ENCODE measurements at regions not wholly inside any gene's neighbourhood (a gene's known extent, or its start where the extent isn't known, plus 50 kb on each side); places are given as distances from the start of the nearest gene placed in this dataset.
"Not testable (repeated sequence)": the region's sequence is repeated elsewhere in the genome, so short reads cannot be mapped to it uniquely, and the experiment has no call there.

DNA sequence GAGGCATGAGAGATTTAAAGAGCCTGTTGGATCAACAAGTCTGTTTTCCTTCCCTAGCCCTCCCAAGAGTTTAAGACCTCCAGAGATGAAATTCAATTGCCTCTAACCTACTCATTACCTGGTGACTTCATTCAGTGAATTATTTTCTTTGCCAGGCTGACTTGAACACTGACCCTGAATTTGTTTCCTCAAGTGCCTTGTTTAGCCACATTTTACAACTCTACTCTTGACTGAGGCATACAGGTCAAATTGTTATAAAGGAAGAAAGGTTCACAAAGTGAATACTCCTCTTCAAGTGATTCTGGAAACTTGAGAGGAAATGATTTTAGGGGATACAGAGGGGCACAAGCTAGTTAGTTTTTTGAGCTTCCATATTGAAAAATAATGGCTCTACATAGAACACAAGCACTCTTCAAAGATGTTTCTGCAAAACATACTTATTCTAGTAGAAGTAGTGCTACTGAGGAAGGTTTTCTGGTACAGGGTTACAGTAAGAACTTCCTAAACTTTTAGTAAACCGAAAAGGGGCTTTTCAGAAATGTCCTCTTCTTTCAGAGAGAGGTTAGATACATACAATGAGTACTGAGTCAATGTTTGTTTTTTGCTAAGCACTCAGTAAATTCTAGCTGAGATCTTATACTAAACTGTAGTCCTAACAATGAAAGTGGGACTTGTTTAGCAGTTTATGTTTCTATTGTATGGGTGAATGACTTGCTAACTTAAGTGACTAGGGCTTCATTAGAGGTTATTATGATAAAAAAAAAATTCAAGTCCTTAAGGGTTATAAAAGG is 137.4 kb upstream of the SATB1 start:
- in situ Hi-C loops (cut with MboI; ENCODE audit: low sequenced_read_pairs), result loop anchor here (10.0 kb wide), 1 partner anchor 202 kb away; no protein-coding TSS in a partner anchor

- in situ Hi-C loops (cut with MboI; ENCODE audit: low sequenced_read_pairs), result no loop called here
These were observed 134.2 kb upstream of the SATB1 start for GRCh38 chr3:18559331-18559842.

DNA sequence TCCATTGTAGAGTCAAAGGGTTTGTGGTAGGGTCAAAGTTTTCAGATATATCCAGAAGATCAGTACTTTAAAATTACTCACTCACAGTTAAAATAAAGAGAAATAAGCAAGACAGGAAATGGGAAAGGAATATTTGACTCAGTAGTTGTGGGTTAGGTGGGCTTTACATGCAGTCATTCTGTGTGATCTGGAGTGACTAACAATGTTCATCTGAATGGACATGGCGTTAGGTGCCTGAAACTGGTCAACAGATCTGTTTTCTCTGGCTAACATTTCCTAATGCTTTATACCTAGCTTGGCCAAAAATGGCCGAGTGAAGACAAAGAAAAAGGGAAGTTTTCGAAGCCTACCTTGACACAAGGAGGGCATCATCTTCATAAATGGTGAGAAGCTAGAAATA is 133.4 kb upstream of the SATB1 start:
- in situ Hi-C loops (cut with MboI; ENCODE audit: low sequenced_read_pairs), result no loop called here

GRCh38 chr3:18557216-18557615 is 132.1 kb upstream of the SATB1 start:
- in situ Hi-C loops (cut with MboI; ENCODE audit: low sequenced_read_pairs), result no loop called here

DNA sequence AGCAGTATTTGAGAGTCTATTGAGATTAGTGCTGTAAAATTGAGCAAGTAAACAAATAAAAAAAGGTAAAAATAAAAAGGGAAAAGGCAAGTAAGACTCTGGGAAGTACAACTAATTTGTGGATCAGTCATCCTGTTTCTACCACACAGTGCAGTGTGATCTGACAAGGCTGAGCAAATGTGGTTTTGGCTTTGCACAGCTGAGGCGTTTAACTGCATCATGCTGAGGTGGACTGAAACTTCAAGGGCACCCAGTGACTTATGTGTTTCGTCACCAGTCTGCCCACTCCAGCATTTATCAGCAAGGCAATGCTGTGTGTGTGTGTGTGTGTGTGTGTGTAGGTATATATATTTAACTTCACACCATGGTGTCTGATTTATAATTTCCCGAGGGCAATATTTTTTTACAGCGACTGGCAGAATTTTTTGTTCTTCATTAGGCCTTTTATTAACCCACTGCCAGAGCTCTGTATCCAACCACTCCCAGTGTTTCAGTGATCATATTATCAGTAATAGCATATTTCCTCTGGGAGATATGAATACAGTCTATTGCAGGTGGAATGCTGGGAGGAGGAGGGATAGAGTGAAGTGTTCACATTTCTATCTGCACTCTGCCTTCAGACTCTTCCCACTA is 131.5 kb upstream of the SATB1 start:
- in situ Hi-C loops (cut with MboI; ENCODE audit: low sequenced_read_pairs), result no loop called here

- in situ Hi-C loops (cut with MboI; ENCODE audit: low sequenced_read_pairs), result no loop called here
These were observed 130.9 kb upstream of the SATB1 start for GRCh38 chr3:18556001-18556408.

GRCh38 chr3:18552579-18553105 is 127.5 kb upstream of the SATB1 start:
- in situ Hi-C loops (cut with MboI; ENCODE audit: low sequenced_read_pairs), result not testable (repeated sequence)

DNA sequence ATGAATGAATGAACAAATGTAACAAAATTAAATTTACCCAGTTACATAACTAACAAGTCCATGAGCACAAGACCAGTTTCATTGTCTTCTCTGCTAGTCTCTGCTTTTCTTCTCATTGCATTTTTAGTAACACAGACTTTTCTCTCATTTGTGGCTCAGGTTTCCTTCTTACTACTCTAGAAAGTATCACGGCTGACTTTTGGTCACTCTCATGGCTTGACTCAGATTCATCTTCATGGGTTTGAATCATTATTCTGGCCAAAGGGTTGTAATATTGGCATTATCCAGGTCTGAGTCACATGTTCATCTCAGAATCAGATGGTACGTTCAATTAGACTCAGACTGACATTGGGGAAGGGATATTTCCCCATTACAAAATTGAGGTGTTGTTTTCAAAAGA is 121.5 kb upstream of the SATB1 start:
- in situ Hi-C loops (cut with MboI; ENCODE audit: low sequenced_read_pairs), result no loop called here

DNA sequence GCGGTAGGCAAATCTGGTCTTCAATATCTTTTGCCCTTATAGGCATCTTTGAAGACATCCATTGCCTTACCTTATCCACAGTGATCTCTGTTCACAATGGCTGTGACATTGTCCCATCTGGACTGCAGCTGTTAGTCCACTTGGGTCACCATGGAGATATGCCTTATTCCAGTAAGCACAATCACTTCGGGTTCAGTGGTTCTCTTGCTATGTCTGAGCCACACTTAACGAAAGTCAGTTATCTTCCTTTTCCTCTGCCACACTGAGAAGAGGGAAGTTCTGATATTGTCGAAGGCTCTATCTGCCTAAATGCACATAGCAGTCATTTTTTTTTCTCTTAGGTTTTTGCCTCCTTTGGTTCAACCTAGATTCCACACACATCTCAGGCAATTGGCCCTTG is 119.0 kb upstream of the SATB1 start:
- in situ Hi-C loops (cut with MboI; ENCODE audit: low sequenced_read_pairs), result no loop called here

DNA sequence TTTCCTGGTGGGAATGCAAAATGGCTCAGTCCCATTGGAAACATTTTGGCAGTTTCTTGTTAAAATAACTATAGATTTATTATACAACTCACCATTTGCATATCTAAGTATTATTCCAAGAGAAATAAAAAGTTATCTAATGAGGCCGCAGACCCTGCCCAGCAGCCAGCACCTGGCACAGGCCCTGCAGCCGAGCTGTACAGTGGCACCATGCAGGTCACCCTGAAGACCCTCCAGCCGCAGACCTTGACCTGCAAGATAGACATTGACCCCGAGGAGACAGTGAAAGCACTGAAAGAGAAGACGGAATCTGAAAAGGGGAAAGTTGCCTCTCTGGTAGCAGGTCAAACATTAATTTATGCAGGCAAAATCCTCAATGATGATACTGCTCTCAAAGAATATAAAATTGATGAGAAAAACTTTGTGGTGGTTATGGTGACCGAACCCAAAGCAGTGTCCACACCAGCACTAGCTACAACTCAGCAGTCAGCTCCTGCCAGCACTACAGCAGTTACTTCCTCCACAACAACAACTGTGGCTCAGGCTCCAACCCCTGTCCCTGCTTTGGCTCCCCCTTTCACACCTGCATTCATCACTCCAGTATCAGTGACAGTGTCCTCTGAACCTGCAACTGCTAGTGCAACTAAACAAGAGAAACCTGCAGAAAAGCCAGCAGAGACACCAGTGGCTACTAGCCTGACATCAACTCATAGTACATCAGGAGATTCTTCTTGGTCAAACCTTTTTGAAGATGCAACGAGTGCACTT is 113.5 kb upstream of the SATB1 start:
- in situ Hi-C loops (cut with MboI; ENCODE audit: low sequenced_read_pairs), result no loop called here

- in situ Hi-C loops (cut with MboI; ENCODE audit: low sequenced_read_pairs), result no loop called here
These were observed 107.9 kb upstream of the SATB1 start for GRCh38 chr3:18533039-18533438.

- in situ Hi-C loops (cut with MboI; ENCODE audit: low sequenced_read_pairs), result no loop called here
These were observed 106.5 kb upstream of the SATB1 start for GRCh38 chr3:18531662-18532061.

DNA sequence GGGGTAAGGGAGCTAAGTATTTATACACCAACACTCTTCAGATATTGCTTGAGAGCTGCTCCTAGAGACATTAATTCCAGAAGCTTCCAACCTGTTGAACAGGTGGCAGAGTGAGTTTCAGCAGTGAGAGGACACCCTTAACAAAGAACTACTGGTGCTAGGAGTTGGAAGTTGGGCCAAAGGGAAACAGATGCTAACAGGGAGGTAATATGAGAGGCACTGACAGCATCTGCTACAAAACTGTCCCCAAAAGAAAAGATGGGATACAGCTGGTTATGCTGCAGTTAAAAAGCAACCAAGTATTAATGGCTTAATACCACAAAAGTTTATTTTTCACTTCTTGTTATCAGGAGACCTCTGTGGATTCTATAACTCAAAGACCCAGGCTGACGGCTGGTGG is 104.5 kb upstream of the SATB1 start:
- in situ Hi-C loops (cut with MboI; ENCODE audit: low sequenced_read_pairs), result no loop called here

DNA sequence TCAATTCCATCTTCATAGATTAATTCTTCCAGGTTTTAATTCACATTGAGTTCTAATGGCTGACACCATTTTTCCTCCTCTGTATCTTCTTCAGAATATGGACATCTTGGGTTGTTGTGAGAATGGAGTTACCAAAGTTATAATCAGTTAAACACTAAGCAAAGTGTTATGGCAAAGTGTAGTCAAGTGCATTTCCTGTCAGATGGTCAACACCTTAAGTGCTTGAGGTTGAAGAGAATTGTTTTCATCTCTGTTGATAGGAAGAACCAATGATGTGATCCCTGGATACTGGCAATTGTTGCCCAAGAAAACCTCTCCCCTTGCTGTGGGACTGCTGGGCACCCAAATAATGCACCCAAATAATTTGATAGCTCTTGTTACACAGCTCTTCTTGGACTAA is 102.6 kb upstream of the SATB1 start:
- in situ Hi-C loops (cut with MboI; ENCODE audit: low sequenced_read_pairs), result no loop called here

GRCh38 chr3:18526667-18527066 is 101.5 kb upstream of the SATB1 start:
- in situ Hi-C loops (cut with MboI; ENCODE audit: low sequenced_read_pairs), result no loop called here

GRCh38 chr3:18516170-18516569 is 91.0 kb upstream of the SATB1 start:
- in situ Hi-C loops (cut with MboI; ENCODE audit: low sequenced_read_pairs), result not testable (repeated sequence)

GRCh38 chr3:18513091-18513490 is 88.0 kb upstream of the SATB1 start:
- in situ Hi-C loops (cut with MboI; ENCODE audit: low sequenced_read_pairs), result no loop called here

GRCh38 chr3:18512007-18512406 is 86.9 kb upstream of the SATB1 start:
- in situ Hi-C loops (cut with MboI; ENCODE audit: low sequenced_read_pairs), result no loop called here

DNA sequence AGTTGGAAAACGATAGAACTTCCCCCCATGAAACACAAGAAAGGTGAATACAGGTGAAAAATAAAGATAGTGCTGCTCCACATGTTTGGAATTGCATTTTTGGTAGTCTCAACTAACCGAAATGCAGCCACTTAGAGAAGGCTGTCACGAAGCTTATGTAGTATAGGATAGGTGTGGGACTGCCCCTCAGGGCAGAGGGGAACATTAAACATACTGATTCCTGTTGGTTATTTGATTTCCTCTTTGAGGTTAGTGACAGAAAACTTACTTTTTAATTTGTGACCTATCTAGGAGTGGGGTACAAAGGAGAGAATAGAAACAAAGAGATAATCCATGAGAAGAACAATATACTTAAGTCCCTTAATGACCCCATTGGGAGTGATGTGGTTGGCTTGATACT is 85.8 kb upstream of the SATB1 start:
- in situ Hi-C loops (cut with MboI; ENCODE audit: low sequenced_read_pairs), result no loop called here

DNA sequence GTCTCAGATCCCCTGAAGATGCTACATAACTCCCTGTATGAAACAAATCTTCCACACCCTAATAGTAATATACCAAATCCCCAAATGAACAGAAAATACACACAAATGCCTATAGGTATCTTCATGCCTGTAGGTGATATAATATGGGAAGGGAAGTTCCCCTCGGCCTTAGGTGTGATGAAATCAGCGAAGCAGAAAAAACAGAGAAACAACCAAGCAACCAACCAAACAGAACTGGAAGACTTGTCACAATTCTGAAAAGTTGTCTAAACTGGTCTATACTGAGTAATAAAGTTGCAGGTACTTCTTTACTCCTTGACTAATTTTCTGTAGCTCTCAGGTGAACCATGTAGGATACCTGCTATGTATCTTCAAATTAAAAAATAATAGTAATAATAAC is 82.2 kb upstream of the SATB1 start:
- in situ Hi-C loops (cut with MboI; ENCODE audit: low sequenced_read_pairs), result no loop called here

GRCh38 chr3:18505056-18505455 is 79.9 kb upstream of the SATB1 start:
- in situ Hi-C loops (cut with MboI; ENCODE audit: low sequenced_read_pairs), result no loop called here

All from HL-60/S4 treated with phorbol 12-myristate 13-acetate at 8.2 ng/mL for 4 days and 3 days (cell line).